Nucleus accumbens (tissue), 56 donors: ENCODE measurements at regions not wholly inside any gene's neighbourhood (a gene's known extent, or its start where the extent isn't known, plus 50 kb on each side); places are given as distances from the start of the nearest gene placed in this dataset.
A peak's percentile ranks its signal among the peaks of the same experiment; 100 is the strongest.

Experiments used
- DNase-seq, 56 donors: peaks; one replicate each; lab custom pipeline; 2025; lab: John Stamatoyannopoulos, UW

DNA sequence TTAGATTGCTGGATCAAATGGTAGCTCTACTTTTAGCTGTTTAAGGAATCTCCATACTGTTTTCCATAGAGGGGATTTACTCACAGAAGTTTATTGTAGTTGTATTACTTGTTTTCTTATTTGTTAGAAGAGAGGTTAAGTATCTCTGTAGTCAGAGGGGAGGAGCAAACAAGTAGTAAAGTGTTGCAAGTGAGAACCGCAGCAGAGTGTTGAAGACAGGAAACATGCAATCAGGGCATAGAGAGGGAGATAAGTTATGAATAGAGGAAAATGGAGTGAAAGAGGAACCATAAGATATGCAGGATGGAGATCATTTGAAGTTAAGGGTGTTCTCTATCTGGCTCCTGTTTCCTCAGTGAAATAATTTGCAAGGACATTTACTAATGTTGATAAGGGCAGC is 331.4 kb upstream of the TMEM229A start:
- no peak for DNase-seq

DNA sequence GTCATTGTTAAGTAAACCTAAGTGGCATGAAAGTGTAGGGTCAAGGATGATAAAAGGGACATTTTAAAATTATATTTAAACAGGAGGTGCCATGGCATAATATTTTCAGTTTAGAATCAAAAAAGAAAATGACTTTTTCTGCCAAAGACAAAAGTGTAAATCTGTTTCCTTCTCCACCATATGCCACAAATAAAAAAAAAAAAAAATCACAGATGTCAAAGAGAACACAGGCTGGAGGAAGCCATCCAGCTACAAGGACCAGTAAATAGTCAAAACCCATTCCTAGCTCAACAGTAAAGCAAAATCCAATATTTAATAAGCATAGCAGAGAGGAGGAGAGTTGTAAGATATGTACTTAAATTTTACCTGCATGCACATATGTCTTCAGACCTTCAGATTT is 321.3 kb upstream of the TMEM229A start:
- DNase-seq: no peak

DNA sequence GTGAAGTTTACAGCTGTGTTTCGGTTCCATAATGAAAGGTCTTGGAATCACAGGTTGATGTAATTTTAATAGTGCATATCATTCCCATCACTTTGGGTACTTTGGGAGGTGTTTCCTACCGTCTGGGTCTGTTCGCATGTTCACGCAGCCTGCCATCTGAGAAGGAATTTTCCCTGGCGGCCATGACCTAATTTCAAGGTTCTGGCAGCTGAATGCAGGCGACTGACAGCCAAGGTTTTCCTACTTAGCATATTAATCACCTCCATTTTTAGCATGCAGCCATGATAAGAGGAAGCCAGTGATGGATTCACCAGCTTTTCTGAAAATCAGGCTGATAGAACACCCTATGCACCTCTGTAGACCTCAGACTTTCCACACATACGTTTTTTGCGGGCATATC is 319.1 kb upstream of the TMEM229A start:
- DNase-seq: peak in 15 of 56 donors; percentile 1 to 28 (median 4)

DNA sequence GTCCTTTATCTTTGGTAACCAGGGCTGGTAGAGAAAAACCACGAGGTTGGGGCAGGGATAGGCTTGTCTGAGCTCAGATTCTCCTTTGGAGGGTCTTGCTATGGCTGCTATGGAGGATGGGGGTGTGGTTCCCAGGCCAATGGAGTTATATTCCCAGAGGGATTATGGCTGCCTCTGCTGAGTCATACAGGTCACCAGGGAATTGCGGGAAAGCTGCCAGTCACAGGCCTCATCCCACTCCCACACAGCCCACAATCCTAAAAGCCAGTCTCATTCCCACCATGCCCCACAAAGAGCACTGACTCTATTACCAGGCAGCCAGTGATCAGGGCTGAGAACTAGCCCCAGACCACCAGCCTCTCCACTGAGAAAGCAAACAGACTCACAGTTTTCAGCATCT is 316.6 kb upstream of the TMEM229A start:
- DNase-seq: no peak

DNA sequence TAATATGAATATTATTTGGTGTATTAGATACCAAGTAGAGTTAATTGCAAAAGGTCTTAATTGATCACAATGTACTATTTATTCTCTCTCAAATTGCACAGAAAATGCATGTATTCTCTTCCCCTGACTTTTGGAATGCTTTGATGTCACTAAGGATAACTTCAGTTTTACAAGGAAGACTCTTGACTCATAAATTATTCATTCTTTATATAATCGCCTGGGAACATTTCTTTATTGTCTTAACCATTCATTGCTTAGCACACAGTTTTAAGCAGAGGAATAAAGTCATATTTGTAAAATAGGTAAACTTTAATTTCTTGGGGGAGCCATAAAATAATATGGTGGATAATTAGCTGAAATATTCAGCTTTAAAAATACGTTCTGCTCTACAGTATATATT is 306.0 kb upstream of the TMEM229A start:
- DNase-seq: no peak

DNA sequence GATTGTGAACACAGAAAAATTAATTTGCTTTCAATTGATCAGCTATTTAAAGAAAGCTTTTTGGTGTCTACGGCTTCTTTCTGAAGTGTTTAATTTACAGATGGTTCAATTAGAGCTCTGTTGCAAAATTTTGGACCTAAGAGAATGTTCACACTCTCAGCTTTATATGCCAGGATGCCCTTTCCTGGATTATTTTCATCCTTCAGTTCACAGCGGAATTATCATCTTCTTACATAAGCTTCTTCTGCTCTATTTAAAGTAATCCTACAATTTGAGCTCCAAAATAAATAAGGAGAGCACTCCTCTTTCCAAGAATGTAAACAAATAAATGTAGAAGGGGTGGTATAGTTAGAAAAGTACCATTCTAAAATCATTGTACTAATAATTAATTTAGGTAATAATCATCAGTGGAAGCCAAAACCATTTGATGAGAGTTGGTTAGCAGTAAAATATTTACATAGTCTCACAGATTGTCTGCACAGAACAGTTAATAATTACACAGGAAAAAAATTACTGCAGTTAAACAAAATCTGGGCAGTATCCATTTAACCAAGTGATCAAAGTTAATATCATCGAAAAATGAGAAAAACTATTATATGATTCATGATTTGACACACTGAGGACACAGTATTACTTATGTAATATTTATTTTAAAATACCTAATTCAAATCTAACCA is 298.0 kb upstream of the TMEM229A start:
- no peak for DNase-seq

DNA sequence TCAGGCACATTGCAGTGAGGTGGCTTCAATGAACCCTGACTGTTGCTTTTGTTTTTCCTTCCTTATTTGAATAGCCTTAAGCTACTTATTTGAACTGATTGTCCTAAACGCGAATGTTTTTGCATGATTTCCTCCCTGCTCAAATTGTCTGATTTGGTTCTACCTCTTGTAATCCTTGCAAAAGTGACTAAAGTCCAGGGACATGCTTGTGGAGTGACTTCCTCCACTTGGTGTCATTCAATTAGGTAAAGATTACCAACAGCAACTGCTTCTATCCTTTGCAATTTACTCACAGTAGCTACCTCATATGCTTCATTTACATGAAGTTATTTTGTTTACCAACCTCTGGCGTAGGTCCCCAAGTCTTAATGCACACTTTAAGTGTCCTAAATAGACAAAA is 295.9 kb upstream of the TMEM229A start:
- DNase-seq: no peak

DNA sequence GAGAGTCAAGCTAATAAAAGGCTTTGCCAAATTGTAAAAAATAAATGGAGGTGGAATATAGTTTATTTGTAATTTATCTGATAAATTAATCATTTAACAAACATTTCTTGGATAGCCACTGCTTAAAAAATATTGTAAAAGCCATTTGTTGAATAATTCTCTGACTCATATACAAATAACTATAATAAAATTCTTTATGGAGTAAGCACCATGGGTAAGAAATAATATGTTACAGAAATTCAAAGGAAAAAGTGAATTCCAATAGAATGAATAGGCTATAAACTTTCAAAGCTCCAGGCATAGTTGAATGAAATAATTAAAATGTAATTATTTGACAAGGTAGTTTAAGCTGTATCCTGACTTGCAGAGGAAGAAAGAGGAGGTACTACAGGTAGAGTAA is 291.4 kb upstream of the TMEM229A start:
- no peak for DNase-seq

DNA sequence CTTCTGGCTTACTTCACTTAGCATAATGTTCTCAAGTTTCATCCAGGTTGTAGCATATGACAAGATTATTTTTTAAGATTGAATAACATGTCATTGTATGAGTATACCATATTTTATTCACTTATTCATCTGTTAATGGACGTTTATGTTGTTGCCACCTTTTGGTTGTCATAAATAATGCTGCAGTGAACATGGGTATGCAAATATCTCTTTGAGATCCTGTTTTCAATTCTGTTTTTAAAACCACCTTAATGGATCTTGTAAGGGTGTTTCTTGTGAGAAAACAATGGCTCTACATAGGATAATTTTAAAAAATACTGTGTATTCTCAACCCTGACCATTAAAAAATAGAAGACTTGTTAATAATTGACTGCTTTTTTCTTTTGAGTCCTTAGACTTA is 290.7 kb upstream of the TMEM229A start:
- no peak for DNase-seq

DNA sequence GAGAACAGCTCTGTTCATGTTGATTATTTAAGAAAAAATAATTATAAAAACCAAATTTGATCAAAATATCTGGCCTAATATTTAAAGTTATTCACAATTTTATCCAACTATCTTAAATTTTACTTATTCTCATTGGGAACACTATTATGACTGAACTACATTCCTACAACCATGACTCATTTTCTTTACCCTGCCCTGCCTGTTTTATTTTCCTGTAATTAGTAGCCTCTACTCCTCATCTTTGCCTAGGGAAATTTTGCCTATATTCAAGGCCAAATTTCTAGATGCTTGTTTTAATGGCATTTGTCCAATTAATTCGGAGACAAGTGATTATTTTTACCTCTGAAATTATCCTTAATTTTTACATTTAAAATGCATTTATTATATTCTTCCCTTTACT is 289.7 kb upstream of the TMEM229A start:
- DNase-seq: no peak

DNA sequence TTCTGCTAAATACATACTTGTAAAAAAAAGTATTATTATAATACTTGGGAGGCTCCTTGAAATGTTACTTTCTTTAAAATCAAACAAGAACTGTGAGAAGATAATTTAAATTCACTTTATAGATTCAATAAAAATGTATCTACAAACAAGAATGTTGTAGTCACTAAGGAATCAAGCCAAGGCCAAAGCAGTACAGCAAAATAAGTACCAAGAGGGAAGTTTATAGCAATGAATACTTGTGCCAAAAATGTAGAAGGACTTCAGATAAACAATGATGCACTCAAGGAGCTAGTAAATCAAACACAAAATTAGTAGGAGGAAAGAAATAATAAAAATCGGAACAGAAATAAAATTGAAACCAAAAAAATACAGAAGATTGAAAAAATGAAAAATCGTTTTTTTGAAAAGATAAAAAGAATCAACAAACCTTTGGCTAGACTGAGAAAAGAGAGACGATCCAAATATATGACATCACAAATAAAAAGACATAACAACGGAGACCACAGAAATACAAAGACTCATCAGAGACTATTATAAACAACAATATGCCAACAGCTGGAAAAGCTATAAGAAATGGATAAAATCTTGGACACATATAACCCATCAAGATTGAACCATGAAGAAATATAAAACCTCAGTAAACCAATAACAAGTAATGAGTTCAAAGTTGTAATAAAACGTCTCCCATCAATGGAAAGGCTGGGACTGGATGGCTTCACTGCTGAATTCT is 286.0 kb upstream of the TMEM229A start:
- DNase-seq: no peak

DNA sequence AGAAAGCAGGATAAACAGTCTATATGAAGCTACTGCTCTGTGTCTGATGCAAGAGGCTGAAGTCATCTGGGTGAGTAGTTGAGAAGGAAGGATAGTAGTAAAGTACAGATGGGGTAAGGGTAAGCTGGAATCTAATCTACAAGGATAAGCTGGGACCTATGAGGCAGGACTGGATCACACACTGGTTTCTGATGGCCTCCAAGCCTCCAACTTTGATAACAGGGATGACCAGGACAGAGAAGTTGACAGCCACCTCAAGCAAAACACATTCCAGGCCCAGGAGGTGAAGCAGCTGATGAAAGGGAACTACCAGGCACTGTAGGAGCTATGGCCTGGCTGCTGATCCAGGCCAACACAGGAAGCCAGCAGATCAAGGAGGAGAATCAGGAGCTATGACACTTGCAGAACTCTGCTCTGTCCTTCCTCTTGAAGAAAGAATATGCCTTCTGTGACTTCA is 278.1 kb upstream of the TMEM229A start:
- DNase-seq: no peak

DNA sequence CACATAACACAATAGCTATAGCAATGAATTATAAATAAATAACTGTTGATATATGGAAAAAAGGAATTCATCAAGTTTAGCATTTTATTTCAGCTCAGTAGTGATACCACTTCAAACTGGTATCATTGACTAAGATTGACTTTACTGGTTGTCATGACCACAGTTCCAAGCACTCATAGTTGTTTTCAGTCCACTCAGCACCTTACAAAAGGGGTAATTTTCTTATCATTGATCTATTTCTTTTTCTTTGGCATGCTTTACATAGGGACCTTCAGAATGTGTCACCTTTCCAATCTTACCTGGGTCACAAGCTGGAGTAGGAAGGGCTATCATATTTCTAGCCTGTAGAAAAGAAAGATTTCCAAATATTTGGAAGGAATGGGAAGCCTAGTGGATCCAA is 275.5 kb upstream of the TMEM229A start:
- no peak for DNase-seq

DNA sequence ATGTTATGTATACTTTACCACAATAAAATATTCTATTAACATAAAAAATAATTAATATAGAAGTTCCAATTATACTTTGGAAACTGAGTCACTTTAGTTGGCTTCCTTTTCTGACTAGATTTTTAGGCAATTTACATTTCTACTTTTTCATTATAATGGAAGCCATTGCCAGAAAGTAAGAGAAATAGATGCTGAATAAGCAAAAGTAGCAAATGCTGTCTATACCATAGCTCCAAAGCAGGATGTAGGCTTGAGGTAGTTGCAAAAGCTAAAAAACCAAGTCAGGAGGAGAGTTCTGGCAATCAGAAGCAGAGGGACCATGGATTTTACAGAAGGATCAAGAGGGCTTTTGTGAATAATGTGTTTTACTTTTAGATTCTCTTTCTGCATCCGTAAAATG is 262.4 kb upstream of the TMEM229A start:
- no peak for DNase-seq

DNA sequence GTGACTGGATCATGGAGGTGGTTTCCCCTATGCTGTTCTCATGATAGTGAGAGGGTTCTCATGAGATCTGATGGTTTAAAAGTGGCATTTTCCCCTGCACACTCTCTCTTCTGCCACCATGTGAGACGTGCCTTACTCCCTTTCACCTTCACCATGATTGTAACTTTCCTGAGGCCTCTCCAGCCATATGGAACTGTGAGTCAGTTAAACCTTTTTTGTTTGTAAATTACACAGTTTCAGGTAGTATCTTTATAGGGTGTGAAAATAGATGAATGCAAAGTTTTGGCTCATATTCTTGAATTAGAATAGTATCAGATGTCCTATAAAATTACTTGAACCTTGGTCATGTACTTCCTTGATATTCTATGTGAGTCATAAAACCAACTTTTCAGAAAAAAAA is 252.1 kb upstream of the TMEM229A start:
- DNase-seq: no peak

DNA sequence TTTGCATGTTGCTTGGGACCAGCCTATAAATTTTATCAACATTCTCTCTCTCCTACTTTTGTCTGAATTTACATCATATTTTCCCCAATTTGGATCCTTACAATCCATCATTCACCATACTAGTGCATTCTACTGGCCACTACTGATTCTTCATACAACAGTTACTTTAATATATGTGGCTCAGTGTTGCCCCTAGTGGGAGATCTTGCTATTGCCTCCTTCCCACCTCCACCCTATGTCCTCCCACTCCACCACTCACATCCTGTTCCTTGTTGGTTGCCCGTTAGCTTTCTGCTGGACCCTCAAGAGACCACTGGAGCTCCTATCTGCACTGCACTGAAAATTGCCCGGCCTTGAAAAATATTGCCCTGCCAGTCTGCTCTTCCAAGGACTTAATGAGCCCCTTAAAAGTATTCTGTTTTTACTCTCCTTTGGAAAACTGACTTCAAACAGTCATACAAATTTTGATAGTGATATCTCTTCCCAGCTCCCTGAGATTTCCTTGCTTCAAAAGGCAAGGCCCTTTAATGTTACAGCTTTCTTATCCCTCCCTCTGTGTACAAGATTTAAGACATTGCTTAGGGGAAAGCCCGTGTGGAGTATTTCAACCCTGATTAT is 243.2 kb upstream of the TMEM229A start:
- DNase-seq: peak in 1 of 56 donors; percentile 9

DNA sequence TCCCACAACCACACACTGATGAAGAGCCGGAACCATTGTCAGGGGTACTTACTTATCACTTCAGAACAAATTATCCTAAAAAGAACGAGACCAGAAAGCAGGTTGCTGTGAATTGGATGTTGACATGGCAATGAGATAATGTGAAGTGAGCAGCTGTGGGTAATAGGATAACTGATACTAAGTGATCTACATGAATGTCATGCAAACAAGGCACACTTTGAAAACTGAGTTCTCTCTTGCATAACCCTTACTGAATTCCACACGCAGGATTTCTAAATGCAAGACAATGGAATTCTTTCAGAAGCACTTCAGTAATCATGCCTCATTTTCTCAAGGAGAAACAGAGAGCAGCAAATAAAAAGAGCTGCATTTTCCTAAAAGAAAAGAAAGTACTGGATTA is 242.5 kb upstream of the TMEM229A start:
- DNase-seq: no peak

DNA sequence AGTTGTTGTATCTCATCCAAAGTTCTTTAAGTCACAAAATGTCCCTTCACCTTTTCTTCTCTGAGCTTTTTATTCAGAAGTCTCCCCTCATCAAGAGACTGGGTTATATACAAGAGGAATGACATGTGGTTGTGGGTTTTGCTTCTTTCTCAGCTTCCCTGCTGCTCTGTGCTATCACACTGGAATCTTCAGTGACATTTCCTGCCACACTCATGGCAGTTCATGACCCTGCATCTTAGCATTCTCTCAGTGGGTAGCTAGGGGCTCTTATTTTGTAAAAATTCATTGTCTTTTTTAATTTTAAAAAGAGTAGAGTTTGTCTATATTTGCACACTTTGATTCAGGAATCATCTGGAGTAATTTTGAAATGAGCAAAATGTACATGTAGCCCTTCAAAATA is 236.9 kb upstream of the TMEM229A start:
- DNase-seq: no peak

DNA sequence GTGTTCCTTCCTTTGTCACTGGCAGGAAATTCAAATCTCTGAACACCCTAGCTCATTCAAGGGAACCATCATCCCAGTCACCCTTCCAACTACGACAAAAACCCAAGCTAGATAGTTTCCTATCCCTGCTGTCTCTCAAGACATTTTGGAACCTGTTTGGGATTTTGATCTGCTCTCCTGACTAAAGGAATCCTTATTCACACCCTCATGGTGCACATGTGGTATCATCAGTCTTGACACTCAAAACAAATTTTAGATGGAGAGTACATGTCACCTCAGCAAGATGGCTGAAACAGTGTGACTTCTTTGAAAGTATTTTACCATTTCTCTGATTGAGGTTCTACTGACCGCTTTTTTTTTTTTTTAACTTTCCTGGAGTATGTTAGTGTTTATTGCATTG is 234.3 kb upstream of the TMEM229A start:
- no peak for DNase-seq

DNA sequence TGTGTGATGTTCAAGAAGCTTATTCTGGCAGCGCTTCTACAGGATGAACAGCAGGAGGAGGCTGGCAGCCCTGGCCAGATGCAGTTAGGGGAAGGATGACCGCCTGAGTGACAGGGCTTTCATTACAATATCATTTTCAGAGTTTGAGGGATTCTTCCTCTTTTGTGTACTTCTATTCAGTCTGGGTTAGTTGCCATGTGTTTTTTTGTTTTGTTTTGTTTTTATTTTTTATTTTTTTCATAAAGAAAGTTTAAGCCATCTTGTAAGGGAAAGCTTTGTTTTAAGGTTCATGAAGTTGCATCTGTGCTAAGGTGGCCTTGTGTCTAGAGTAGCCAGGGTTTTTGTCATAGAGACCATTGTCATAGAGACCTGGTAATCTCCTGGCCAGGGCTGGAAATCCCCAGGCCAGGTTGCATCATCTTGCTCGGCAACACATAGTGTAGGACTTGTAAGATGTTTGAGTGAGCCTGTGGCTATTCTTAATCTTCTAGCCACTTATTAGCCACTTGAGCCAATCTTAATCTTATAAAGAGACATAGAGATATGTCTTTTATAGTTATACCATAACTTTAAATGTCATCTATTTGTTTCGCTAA is 230.5 kb upstream of the TMEM229A start:
- DNase-seq: no peak

DNA sequence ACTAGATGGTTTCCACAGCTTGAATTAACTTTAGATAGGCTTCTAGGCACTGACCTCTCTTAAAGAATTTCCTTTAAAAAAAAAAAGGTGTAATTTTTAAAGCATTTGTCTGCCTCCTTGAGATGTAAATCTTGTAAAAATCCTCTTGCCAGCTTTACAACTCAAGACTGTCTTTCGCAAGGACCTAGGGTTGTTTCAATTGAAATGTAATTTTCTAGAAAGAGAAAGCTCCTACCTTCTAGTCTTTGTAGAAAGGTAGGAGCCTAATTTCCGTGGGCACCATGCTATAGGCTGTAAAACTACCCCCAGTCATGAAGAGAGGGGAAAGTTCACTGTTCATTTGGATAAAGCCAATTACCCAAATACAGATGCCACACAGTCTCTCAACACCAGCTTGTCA is 228.8 kb upstream of the TMEM229A start:
- DNase-seq: no peak
